GM18520 (cell line): ENCODE measurements at regions not wholly inside any gene's neighbourhood (a gene's known extent, or its start where the extent isn't known, plus 50 kb on each side); places are given as distances from the start of the nearest gene placed in this dataset.
"Not testable (repeated sequence)": the region's sequence is repeated elsewhere in the genome, so short reads cannot be mapped to it uniquely, and the experiment has no call there.

ENCODE experiments used
- ATAC-seq: cut with Tn5 transposase; IDR thresholded peaks from one replicate; pipeline ENCODE4 v1.9.1; 2021; ENCODE audit not compliant: unreplicated experiment

- ATAC-seq = no peak
Measured at GRCh38 chr3:145581694-145582093, 579.3 kb downstream of the PLOD2 start.

- ATAC-seq = no peak
Measured at GRCh38 chr3:145604851-145605250, 556.1 kb downstream of the PLOD2 start.

- ATAC-seq = no peak
Measured at GRCh38 chr3:145620002-145620401, 541.0 kb downstream of the PLOD2 start.

GRCh38 chr3:145620486-145620885 is 540.5 kb downstream of the PLOD2 start:
- ATAC-seq = no peak

- no peak for ATAC-seq
Measured at GRCh38 chr3:145623349-145623748, 537.6 kb downstream of the PLOD2 start.

GRCh38 chr3:145628211-145628610 is 532.8 kb downstream of the PLOD2 start:
- ATAC-seq = no peak

- no peak for ATAC-seq
Measured at GRCh38 chr3:145637105-145637504, 523.9 kb downstream of the PLOD2 start.

- ATAC-seq = no peak
Measured at GRCh38 chr3:145639003-145639606, 521.9 kb downstream of the PLOD2 start.

GRCh38 chr3:145639875-145640274 is 521.1 kb downstream of the PLOD2 start:
- no peak for ATAC-seq

- no peak for ATAC-seq
Measured at GRCh38 chr3:145648396-145648795, 512.6 kb downstream of the PLOD2 start.

GRCh38 chr3:145649368-145649887 is 511.6 kb downstream of the PLOD2 start:
- ATAC-seq = no peak

- ATAC-seq = no peak
Measured at GRCh38 chr3:145650170-145650569, 510.8 kb downstream of the PLOD2 start.

GRCh38 chr3:145671121-145671520 is 489.9 kb downstream of the PLOD2 start:
- no peak for ATAC-seq

- no peak for ATAC-seq
Measured at GRCh38 chr3:145673838-145674237, 487.1 kb downstream of the PLOD2 start.

- ATAC-seq = no peak
Measured at GRCh38 chr3:145678401-145678800, 482.6 kb downstream of the PLOD2 start.

GRCh38 chr3:145681181-145681580 is 479.8 kb downstream of the PLOD2 start:
- no peak for ATAC-seq

- ATAC-seq = not testable (repeated sequence)
Measured at GRCh38 chr3:145687978-145688377, 473.0 kb downstream of the PLOD2 start.

GRCh38 chr3:145692751-145693150 is 468.2 kb downstream of the PLOD2 start:
- no peak for ATAC-seq

GRCh38 chr3:145696011-145696410 is 465.0 kb downstream of the PLOD2 start:
- no peak for ATAC-seq

GRCh38 chr3:145698250-145698649 is 462.7 kb downstream of the PLOD2 start:
- no peak for ATAC-seq

GRCh38 chr3:145698749-145699148 is 462.2 kb downstream of the PLOD2 start:
- no peak for ATAC-seq

GRCh38 chr3:145704020-145704419 is 457.0 kb downstream of the PLOD2 start:
- no peak for ATAC-seq

GRCh38 chr3:145709779-145710178 is 451.2 kb downstream of the PLOD2 start:
- not testable (repeated sequence) for ATAC-seq
